Neural progenitor cell (in vitro differentiated cells): ENCODE measurements at regions not wholly inside any gene's neighbourhood (a gene's known extent, or its start where the extent isn't known, plus 50 kb on each side); places are given as distances from the start of the nearest gene placed in this dataset.

Experiments
- DNase-seq: peaks from one replicate; pipeline ENCODE4 v3.0.0-alpha.2; 2016; ENCODE audit warnings: low spot score
- H2AFZ ChIP-seq: fragments of 200-600 bp; sonication (generic); replicated peaks from 2 replicates; pipeline ENCODE4 v1.6.1; 2016; ENCODE audit warnings: antibody characterized with exemption
- H3F3A ChIP-seq: fragments of 200-600 bp; sonication (generic); 2 replicates; pipeline ENCODE4 v1.6.1; 2016; ENCODE audit warnings: antibody characterized with exemption, low read depth
- H3K27ac ChIP-seq: fragments of 200-600 bp; sonication (generic); 2 replicates; pipeline ENCODE4 v1.5.1; 2016; ENCODE audit warnings: mild to moderate bottlenecking
- H3K27me3 ChIP-seq: fragments of 200-600 bp; sonication (generic); 2 replicates; pipeline ENCODE4 v1.6.1; 2016; ENCODE audit warnings: mild to moderate bottlenecking, moderate library complexity
- H3K36me3 ChIP-seq: fragments of 200-600 bp; sonication (generic); 2 replicates; pipeline ENCODE4 v1.5.1; 2016
- H3K4me1 ChIP-seq: fragments of 200-600 bp; sonication (generic); 2 replicates; pipeline ENCODE4 v1.6.1; 2016; ENCODE audit warnings: mixed run types
- H3K4me2 ChIP-seq: fragments of 200-600 bp; sonication (generic); 2 replicates; pipeline ENCODE4 v1.6.1; 2016
- H3K4me3 ChIP-seq: fragments of 200-600 bp; sonication (generic); 2 replicates; pipeline ENCODE4 v1.5.1; 2016
- H3K79me2 ChIP-seq: fragments of 200-600 bp; sonication (generic); 2 replicates; pipeline ENCODE4 v1.6.1; 2016; ENCODE audit warnings: low read depth
- H3K9ac ChIP-seq: fragments of 200-600 bp; sonication (generic); 2 replicates; pipeline ENCODE4 v1.6.1; 2016
- H3K9me3 ChIP-seq: fragments of 200-600 bp; sonication (generic); 2 replicates; pipeline ENCODE4 v1.5.1; 2016; ENCODE audit warnings: low read depth
- H4K20me1 ChIP-seq: fragments of 200-600 bp; sonication (generic); 2 replicates; pipeline ENCODE4 v1.6.1; 2016; ENCODE audit warnings: low read depth
- H3K27ac Mint-ChIP-seq: 3 replicates; pipeline ENCODE4 v1.8.0; 2021; ENCODE audit warnings: mixed read lengths
- H3K27me3 Mint-ChIP-seq: 2 replicates; pipeline ENCODE4 v1.8.0; 2022; ENCODE audit warnings: low read depth, mild to moderate bottlenecking, inconsistent platforms, moderate library complexity, mixed read lengths; ENCODE audit not compliant: insufficient read depth
- H3K36me3 Mint-ChIP-seq: 3 replicates; pipeline ENCODE4 v1.8.0; 2021; ENCODE audit warnings: mixed read lengths
- H3K4me1 Mint-ChIP-seq: 3 replicates; pipeline ENCODE4 v1.8.0; 2021; ENCODE audit warnings: mixed read lengths
- H3K4me3 Mint-ChIP-seq: 3 replicates; pipeline ENCODE4 v1.8.0; 2021; ENCODE audit warnings: mild to moderate bottlenecking, moderate library complexity, mixed read lengths
- H3K9me3 Mint-ChIP-seq: 3 replicates; pipeline ENCODE4 v1.8.0; 2020; ENCODE audit warnings: mixed read lengths
- EZH2 ChIP-seq: fragments of 200-600 bp; sonication (generic); IDR thresholded peaks from 2 replicates; pipeline ENCODE4 v1.6.1; 2017; ENCODE audit warnings: antibody characterized with exemption, mild to moderate bottlenecking, moderate library complexity
- EZH2phosphoT487 ChIP-seq: fragments of 200-600 bp; sonication (generic); IDR thresholded peaks from 2 replicates; pipeline ENCODE4 v1.6.1; 2017; ENCODE audit warnings: antibody characterized with exemption
- TF ChIP-seq, protein P1 (sequence below): fragments of 200-600 bp; sonication (generic); IDR thresholded peaks from 2 replicates; pipeline ENCODE4 v1.5.1; 2017; ENCODE audit warnings: antibody characterized with exemption, mild to moderate bottlenecking

DNA sequence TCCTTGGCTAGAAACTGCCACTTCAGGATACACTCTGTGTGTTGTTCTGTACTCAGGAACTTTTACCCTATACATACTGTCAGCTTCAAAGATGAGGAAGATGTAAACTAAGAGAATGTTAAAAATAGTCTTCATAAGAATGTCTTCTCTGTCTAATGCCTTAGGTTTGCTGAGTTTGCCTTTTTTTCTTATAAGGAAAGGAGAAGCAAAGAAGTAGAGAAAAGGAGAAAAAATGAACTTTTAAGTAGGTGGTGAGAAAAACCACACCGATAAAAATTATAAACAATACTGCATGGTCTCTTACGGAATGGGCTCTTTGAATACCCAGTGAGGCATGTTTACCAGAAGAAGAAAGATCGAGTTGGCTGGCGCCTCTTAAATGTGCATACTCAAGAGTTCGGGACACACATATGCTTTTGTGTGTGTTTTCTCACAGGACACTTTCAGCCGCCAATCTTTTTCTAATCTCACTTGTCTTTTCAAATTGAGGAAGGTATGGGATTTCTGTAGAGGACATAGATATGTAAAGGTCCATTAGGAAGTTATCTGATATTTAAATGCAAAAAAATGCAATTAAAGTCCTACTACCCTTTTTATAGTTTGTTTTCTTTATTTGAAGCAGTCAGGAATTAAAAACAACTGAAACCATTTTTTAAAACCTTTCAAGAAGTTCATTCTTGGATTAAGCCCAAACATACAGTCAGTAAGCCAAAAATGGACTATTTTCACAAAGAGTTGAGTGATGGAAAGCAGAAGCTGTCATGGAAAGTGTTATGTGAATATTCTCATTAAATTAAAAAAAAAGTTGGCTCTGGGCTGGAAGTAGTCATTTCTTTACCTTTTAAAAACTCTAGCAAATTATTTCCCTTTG lies 100.6 kb upstream of the MDFIC start:
- no peak overlapping the region for H3K4me3 Mint-ChIP-seq
- H2AFZ ChIP-seq = no peak overlapping the region
- peaks cover 4% of the 10 kb centered on the region for H3K9me3 Mint-ChIP-seq
- no peaks in the 10 kb centered on the region for H3K36me3 ChIP-seq
- no peak overlapping the region for H3K4me3 ChIP-seq
- no peak overlapping the region for H3K4me2 ChIP-seq
- no peaks in the 10 kb centered on the region for H3K79me2 ChIP-seq
- H3K27me3 ChIP-seq = no peaks in the 10 kb centered on the region
- no peak for DNase-seq
- peaks cover 2% of the 10 kb centered on the region for H3K36me3 Mint-ChIP-seq
- H3K9me3 ChIP-seq = no peaks in the 10 kb centered on the region
- no peak overlapping the region for H3K9ac ChIP-seq
- no peaks in the 10 kb centered on the region for H3F3A ChIP-seq
- H3K27ac ChIP-seq = no peak overlapping the region
- no peak overlapping the region for H3K27ac Mint-ChIP-seq
- peaks cover 3% of the 10 kb centered on the region for H3K27me3 Mint-ChIP-seq
- no peaks in the 10 kb centered on the region for H3K4me1 ChIP-seq
- peaks cover 4% of the 10 kb centered on the region for H3K4me1 Mint-ChIP-seq
- H4K20me1 ChIP-seq = no peaks in the 10 kb centered on the region
- TF ChIP-seq EZH2 = no peak
- TF ChIP-seq, protein P1, sequence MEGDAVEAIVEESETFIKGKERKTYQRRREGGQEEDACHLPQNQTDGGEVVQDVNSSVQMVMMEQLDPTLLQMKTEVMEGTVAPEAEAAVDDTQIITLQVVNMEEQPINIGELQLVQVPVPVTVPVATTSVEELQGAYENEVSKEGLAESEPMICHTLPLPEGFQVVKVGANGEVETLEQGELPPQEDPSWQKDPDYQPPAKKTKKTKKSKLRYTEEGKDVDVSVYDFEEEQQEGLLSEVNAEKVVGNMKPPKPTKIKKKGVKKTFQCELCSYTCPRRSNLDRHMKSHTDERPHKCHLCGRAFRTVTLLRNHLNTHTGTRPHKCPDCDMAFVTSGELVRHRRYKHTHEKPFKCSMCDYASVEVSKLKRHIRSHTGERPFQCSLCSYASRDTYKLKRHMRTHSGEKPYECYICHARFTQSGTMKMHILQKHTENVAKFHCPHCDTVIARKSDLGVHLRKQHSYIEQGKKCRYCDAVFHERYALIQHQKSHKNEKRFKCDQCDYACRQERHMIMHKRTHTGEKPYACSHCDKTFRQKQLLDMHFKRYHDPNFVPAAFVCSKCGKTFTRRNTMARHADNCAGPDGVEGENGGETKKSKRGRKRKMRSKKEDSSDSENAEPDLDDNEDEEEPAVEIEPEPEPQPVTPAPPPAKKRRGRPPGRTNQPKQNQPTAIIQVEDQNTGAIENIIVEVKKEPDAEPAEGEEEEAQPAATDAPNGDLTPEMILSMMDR = no peak
- no peak for TF ChIP-seq EZH2phosphoT487

DNA sequence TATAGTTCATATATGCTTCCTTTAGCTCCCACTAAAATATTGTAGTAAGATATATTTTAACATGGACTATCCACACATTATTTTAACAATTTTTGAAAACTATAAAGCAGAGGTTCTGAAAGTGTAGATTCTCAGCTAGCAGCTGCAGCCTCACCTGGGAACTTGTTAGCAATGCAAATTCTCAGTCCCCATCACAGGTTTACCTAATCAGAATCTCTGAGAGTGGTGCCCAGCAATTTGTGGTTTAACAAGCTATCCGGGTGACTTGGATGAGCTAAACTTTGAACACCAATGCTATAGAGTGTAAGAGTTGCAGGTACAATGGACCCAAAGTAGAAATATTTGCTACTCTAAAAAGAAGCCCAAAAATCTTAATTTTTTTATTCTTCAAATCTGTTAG lies 99.8 kb upstream of the MDFIC start:
- Histone ChIP-seq H3F3A (no peaks in the 10 kb centered on the region), H3K27me3 (no peaks in the 10 kb centered on the region), H3K27ac (no peak overlapping the region), H3K9ac (no peak overlapping the region), H3K4me1 (no peaks in the 10 kb centered on the region), H4K20me1 (no peaks in the 10 kb centered on the region), H3K4me2 (no peak overlapping the region), H2AFZ (no peak overlapping the region), H3K36me3 (no peaks in the 10 kb centered on the region), H3K9me3 (no peaks in the 10 kb centered on the region), H3K4me3 (no peak overlapping the region), H3K79me2 (no peaks in the 10 kb centered on the region)
- Mint-ChIP-seq H3K36me3 (peaks cover 2% of the 10 kb centered on the region), H3K27ac (no peak overlapping the region), H3K9me3 (peaks cover 9% of the 10 kb centered on the region), H3K4me3 (no peak overlapping the region), H3K27me3 (peaks cover 3% of the 10 kb centered on the region), H3K4me1 (peaks cover 4% of the 10 kb centered on the region)
- DNase-seq = no peak
- TF ChIP-seq, protein P1 = no peak
- TF ChIP-seq EZH2phosphoT487 (no peak), EZH2 (no peak)

DNA sequence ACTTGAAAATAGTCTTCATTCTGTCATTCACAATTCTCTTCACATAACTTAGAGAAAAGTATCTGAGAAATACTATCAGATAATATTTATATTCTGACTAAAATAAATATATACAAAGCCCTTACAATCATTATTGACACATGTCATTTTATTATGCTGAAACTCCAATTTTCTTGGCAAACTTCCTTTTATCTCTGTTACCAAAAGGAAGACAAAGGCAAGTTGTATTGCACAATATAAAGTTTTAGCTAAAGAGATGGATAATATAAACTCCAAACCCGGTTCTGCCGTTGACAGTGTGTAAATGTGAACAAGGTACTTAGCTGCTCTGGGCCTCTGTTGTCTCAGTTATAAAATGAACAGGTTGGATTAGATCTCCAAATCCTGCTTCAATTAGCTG lies 99.0 kb upstream of the MDFIC start:
- no peak overlapping the region for H3K4me3 ChIP-seq
- H2AFZ ChIP-seq = no peak overlapping the region
- no peaks in the 10 kb centered on the region for H3F3A ChIP-seq
- H3K9me3 Mint-ChIP-seq = peaks cover 13% of the 10 kb centered on the region
- no peak overlapping the region for H3K4me2 ChIP-seq
- no peaks in the 10 kb centered on the region for H3K4me1 ChIP-seq
- H3K9ac ChIP-seq = no peak overlapping the region
- H3K27ac Mint-ChIP-seq = no peak overlapping the region
- H3K4me1 Mint-ChIP-seq = peaks cover 4% of the 10 kb centered on the region
- no peaks in the 10 kb centered on the region for H3K79me2 ChIP-seq
- no peak overlapping the region for H3K27ac ChIP-seq
- H3K27me3 ChIP-seq = no peaks in the 10 kb centered on the region
- H3K27me3 Mint-ChIP-seq = peaks cover 3% of the 10 kb centered on the region
- H3K4me3 Mint-ChIP-seq = no peak overlapping the region
- H4K20me1 ChIP-seq = no peaks in the 10 kb centered on the region
- TF ChIP-seq, protein P1 = no peak
- TF ChIP-seq EZH2phosphoT487 (no peak), EZH2 (no peak)
- no peaks in the 10 kb centered on the region for H3K36me3 ChIP-seq
- DNase-seq = no peak
- peaks cover 2% of the 10 kb centered on the region for H3K36me3 Mint-ChIP-seq
- H3K9me3 ChIP-seq = no peaks in the 10 kb centered on the region
